WTC11 (cell line): ENCODE measurements at regions not wholly inside any gene's neighbourhood (a gene's known extent, or its start where the extent isn't known, plus 50 kb on each side); places are given as distances from the start of the nearest gene placed in this dataset.

Source experiments
- ATAC-seq: fragments of 200-7000 bp; cut with Tn5 transposase; 2 replicates; pipeline ENCODE4 v1.10.0; 2021; ENCODE audit warnings: mild to moderate bottlenecking, moderate library complexity
- CTCF ChIA-PET: fragments of 300-600 bp; sonication (Branson Sonifier 250); formaldehyde crosslinking; loops from one replicate; lab custom pipeline; 2021; ENCODE audit warnings: antibody characterized with exemption; lab: Charles Lee
- POLR2A ChIA-PET: fragments of 350-600 bp; sonication (Branson Sonifier 250); formaldehyde crosslinking; loops from one replicate; lab custom pipeline; 2021; ENCODE audit warnings: antibody characterized with exemption; lab: Charles Lee
- DNase-seq: peaks from one replicate; pipeline ENCODE4 v3.0.0; 2021; ENCODE audit warnings: low spot score
- H3K27ac Mint-ChIP-seq: 2 replicates; pipeline ENCODE4 v1.8.0; 2021; ENCODE audit warnings: mixed read lengths
- H3K27me3 Mint-ChIP-seq: 2 replicates; pipeline ENCODE4 v1.8.0; 2021; ENCODE audit warnings: low read depth, mild to moderate bottlenecking, moderate library complexity, mixed read lengths
- H3K36me3 Mint-ChIP-seq: 2 replicates; pipeline ENCODE4 v1.8.0; 2021; ENCODE audit warnings: mixed read lengths
- H3K4me1 Mint-ChIP-seq: 2 replicates; pipeline ENCODE4 v1.8.0; 2022; ENCODE audit warnings: mixed read lengths
- H3K4me3 Mint-ChIP-seq: 2 replicates; pipeline ENCODE4 v1.8.0; 2021; ENCODE audit warnings: mild to moderate bottlenecking, moderate library complexity, mixed read lengths
- H3K9me3 Mint-ChIP-seq: 2 replicates; pipeline ENCODE4 v1.8.0; 2021; ENCODE audit warnings: mixed read lengths
- ATF1 ChIP-seq: sonication (generic); formaldehyde crosslinking; IDR thresholded peaks from 2 replicates; pipeline ENCODE4 v1.8.1; 2023; ENCODE audit warnings: mild to moderate bottlenecking, moderate library complexity, missing genetic modification reagents
- CTCF ChIP-seq: fragments of 200-600 bp; IDR thresholded peaks from 2 replicates; pipeline ENCODE4 v1.8.0; 2022; ENCODE audit warnings: antibody characterized with exemption
- EMX1 ChIP-seq: fragments of 250-450 bp; sonication (Bioruptor Pico); IDR thresholded peaks from 2 replicates; pipeline ENCODE4 v1.8.0; 2021; ENCODE audit warnings: mild to moderate bottlenecking
- JAZF1 ChIP-seq: fragments of 250-450 bp; sonication (Bioruptor Pico); IDR thresholded peaks from 2 replicates; pipeline ENCODE4 v1.9.0; 2021; ENCODE audit warnings: moderate library complexity, mild to moderate bottlenecking, inconsistent platforms
- NR1H2 ChIP-seq: sonication (generic); formaldehyde crosslinking; IDR thresholded peaks from 2 replicates; pipeline ENCODE4 v1.9.0; 2021; ENCODE audit warnings: mild to moderate bottlenecking, moderate library complexity, missing genetic modification reagents
- NR3C1 ChIP-seq: sonication (generic); formaldehyde crosslinking; conservative IDR thresholded peaks from 2 replicates; pipeline ENCODE4 v1.8.1; 2023; ENCODE audit warnings: low read depth, mild to moderate bottlenecking, missing genetic modification reagents
- SP1 ChIP-seq: sonication (generic); formaldehyde crosslinking; conservative IDR thresholded peaks from 2 replicates; pipeline ENCODE4 v1.8.1; 2022; ENCODE audit warnings: missing genetic modification reagents
- USF1 ChIP-seq: sonication (generic); formaldehyde crosslinking; IDR thresholded peaks from 2 replicates; pipeline ENCODE4 v1.8.0; 2022; ENCODE audit warnings: mild to moderate bottlenecking, missing genetic modification reagents
- ZBTB43 ChIP-seq: sonication (generic); formaldehyde crosslinking; IDR thresholded peaks from 2 replicates; pipeline ENCODE4 v1.8.1; 2023; ENCODE audit warnings: mild to moderate bottlenecking, missing genetic modification reagents
- ZNF423 ChIP-seq: fragments of 250-450 bp; sonication (Bioruptor Pico); IDR thresholded peaks from 2 replicates; pipeline ENCODE4 v2.1.2; 2022; ENCODE audit warnings: mild to moderate bottlenecking, moderate library complexity
- ZSCAN18 ChIP-seq: fragments of 250-450 bp; sonication (Bioruptor Pico); IDR thresholded peaks from 2 replicates; pipeline ENCODE4 v2.1.2; 2022; ENCODE audit warnings: mild to moderate bottlenecking, moderate library complexity
- TF ChIP-seq, protein P1 (sequence below): sonication (generic); formaldehyde crosslinking; IDR thresholded peaks from 2 replicates; pipeline ENCODE4 v1.8.0; 2023; ENCODE audit warnings: mild to moderate bottlenecking, missing genetic modification reagents

DNA sequence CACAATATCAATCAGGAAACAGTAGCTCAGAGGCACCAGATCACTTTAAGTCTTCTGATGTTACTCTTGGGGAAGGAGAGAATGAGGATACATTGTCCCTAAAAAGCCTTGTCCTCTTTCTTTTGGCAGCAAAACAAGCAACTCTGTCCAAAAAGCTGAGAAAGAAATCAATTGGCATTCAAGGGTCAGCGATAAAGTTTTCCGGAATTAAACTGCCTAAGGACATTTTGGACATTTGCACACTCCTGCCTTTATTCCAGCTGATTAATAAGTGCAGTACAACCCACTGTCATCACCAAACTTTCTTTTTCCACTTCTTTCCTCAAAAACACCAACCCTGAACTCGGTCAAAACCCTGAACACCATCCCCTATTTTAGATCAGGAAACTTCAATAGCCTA, 85.8 kb upstream of the FAM9A start:
- Mint-ChIP-seq H3K4me1 (peaks cover 20% of the 10 kb centered on the region), H3K36me3 (peaks cover 3% of the 10 kb centered on the region), H3K9me3 (peaks cover 4% of the 10 kb centered on the region), H3K27me3 (no peaks in the 10 kb centered on the region; the same call in none of the 2 replicates), H3K27ac (no peak overlapping the region), H3K4me3 (no peak overlapping the region)
- CTCF ChIA-PET = interaction anchor here (1.5 kb wide), 1 partner anchor 42 kb away, joined by 5 read pairs; no protein-coding TSS in a partner anchor
- no peak for TF ChIP-seq SP1 (CRISPR knock-in tag)
- POLR2A ChIA-PET = no interaction called here
- DNase-seq = no peak
- ATAC-seq = no peak

DNA sequence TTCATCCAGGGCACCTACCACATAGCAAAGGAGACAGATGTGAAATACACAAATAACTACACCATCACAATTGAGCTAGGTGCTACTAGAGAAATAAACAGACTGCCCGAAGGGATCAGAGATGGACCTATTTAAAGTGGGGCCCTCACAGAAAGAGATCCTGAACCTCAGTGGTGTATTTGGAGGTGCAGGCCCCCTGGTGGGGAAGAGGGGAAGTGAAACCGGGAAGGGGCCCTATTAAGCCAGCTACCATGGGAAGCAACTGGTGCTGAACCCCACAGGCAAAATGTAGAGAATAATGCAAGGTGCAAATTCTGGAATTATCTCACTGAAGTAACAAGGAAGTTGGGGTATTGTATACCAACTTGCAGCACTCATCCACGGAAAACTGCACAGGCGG, 78.6 kb upstream of the FAM9A start:
- DNase-seq = peak; percentile 62
- H3K27ac Mint-ChIP-seq = no peak overlapping the region
- H3K4me3 Mint-ChIP-seq = no peak overlapping the region
- H3K27me3 Mint-ChIP-seq = no peaks in the 10 kb centered on the region
- H3K36me3 Mint-ChIP-seq = no peaks in the 10 kb centered on the region
- POLR2A ChIA-PET = interaction anchor here (0.5 kb wide), 1 partner anchor 13 kb away, joined by 3 read pairs; no protein-coding TSS in a partner anchor
- H3K4me1 Mint-ChIP-seq = no peaks in the 10 kb centered on the region; the same call in 1 of the 2 replicates
- peak; percentile 63 for ATAC-seq
- TF ChIP-seq, protein P1, sequence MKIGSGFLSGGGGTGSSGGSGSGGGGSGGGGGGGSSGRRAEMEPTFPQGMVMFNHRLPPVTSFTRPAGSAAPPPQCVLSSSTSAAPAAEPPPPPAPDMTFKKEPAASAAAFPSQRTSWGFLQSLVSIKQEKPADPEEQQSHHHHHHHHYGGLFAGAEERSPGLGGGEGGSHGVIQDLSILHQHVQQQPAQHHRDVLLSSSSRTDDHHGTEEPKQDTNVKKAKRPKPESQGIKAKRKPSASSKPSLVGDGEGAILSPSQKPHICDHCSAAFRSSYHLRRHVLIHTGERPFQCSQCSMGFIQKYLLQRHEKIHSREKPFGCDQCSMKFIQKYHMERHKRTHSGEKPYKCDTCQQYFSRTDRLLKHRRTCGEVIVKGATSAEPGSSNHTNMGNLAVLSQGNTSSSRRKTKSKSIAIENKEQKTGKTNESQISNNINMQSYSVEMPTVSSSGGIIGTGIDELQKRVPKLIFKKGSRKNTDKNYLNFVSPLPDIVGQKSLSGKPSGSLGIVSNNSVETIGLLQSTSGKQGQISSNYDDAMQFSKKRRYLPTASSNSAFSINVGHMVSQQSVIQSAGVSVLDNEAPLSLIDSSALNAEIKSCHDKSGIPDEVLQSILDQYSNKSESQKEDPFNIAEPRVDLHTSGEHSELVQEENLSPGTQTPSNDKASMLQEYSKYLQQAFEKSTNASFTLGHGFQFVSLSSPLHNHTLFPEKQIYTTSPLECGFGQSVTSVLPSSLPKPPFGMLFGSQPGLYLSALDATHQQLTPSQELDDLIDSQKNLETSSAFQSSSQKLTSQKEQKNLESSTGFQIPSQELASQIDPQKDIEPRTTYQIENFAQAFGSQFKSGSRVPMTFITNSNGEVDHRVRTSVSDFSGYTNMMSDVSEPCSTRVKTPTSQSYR = no peak
- peak; percentile 44 for TF ChIP-seq CTCF
- TF ChIP-seq, all 79 proteins: peak for 1
- CTCF ChIA-PET = interaction anchor here (0.7 to 1.6 kb wide), 13 partner anchors 8 to 433 kb away, joined by 3 to 23 read pairs (median 4); no protein-coding TSS in a partner anchor
- no peaks in the 10 kb centered on the region for H3K9me3 Mint-ChIP-seq

- H3K9me3 Mint-ChIP-seq = no peaks in the 10 kb centered on the region; the same call in 1 of the 2 replicates
- CTCF ChIA-PET = no interaction called here
- no peak overlapping the region for H3K4me3 Mint-ChIP-seq
- peaks cover 4% of the 10 kb centered on the region; the same call in 1 of the 2 replicates for H3K27me3 Mint-ChIP-seq
- no peak for TF ChIP-seq EMX1 (CRISPR knock-in tag)
- no peak for TF ChIP-seq USF1 (CRISPR knock-in tag)
- no peak for TF ChIP-seq ZBTB43
- TF ChIP-seq ZSCAN18 (CRISPR knock-in tag) = no peak
- no peak for TF ChIP-seq ATF1 (CRISPR knock-in tag)
- no peaks in the 10 kb centered on the region for H3K36me3 Mint-ChIP-seq
- ATAC-seq (no peak), DNase-seq (no peak)
- peaks cover 40% of the 10 kb centered on the region for H3K4me1 Mint-ChIP-seq
- POLR2A ChIA-PET = no interaction called here
- no peak overlapping the region for H3K27ac Mint-ChIP-seq
These were observed 72.8 kb upstream of the FAM9A start for GRCh38 chrX:8873956-8874355.

- ChIA-PET CTCF (no interaction called here), POLR2A (no interaction called here)
- Mint-ChIP-seq H3K9me3 (no peaks in the 10 kb centered on the region; the same call in 1 of the 2 replicates), H3K36me3 (no peaks in the 10 kb centered on the region), H3K4me1 (peaks cover 49% of the 10 kb centered on the region), H3K4me3 (no peak overlapping the region), H3K27me3 (peaks cover 4% of the 10 kb centered on the region; the same call in 1 of the 2 replicates), H3K27ac (no peak overlapping the region)
- TF ChIP-seq ZNF423 = no peak
- no peak for TF ChIP-seq JAZF1 (CRISPR knock-in tag)
- TF ChIP-seq NR1H2 (CRISPR knock-in tag) = no peak
- TF ChIP-seq, protein P1 = no peak
- TF ChIP-seq SP1 (CRISPR knock-in tag) = no peak
- TF ChIP-seq NR3C1 (CRISPR knock-in tag) = no peak
- ATAC-seq = no peak
- no peak for DNase-seq
These were observed 71.9 kb upstream of the FAM9A start for GRCh38 chrX:8873102-8873501.
